Ovary (tissue), 7 donors: ENCODE measurements at regions not wholly inside any gene's neighbourhood (a gene's known extent, or its start where the extent isn't known, plus 50 kb on each side); places are given as distances from the start of the nearest gene placed in this dataset.

ENCODE experiments used
- DNase-seq, 5 donors: peaks; one replicate each; pipeline ENCODE4 v3.0.0-alpha.2; 2019 to 2020
- H3K27ac ChIP-seq, 2 donors: fragments of 200-600 bp; one replicate each; pipeline versions ENCODE4 v1.5.1 to v1.8.0; 2019 to 2022
- H3K27me3 ChIP-seq: fragments of 200-600 bp; one replicate; pipeline ENCODE4 v1.8.0; 2022
- H3K36me3 ChIP-seq: fragments of 200-600 bp; sonication (generic); one replicate; pipeline ENCODE4 v1.5.1; 2019
- H3K4me1 ChIP-seq: one replicate; pipeline ENCODE4 v1.8.1; 2013; ENCODE audit warnings: mild to moderate bottlenecking, moderate library complexity; ENCODE audit not compliant: insufficient read depth
- H3K4me3 ChIP-seq: fragments of 200-600 bp; sonication (generic); one replicate; pipeline ENCODE4 v1.5.1; 2017
- H3K9me3 ChIP-seq, 2 donors: fragments of 200-600 bp in 1 of 2; sonication (generic) in 1 of 2; one replicate each; pipeline versions ENCODE4 v1.5.1 to v1.8.1; 2013 to 2019; ENCODE audit warnings: mild to moderate bottlenecking in 1 of 2, moderate library complexity in 1 of 2
- CTCF ChIP-seq, 3 donors: fragments of 450-650 bp in 2 of 3; fragments of 200-600 bp in 1 of 3; IDR thresholded peaks; one replicate each; pipeline versions ENCODE4 v1.5.1 to v1.8.0; 2016 to 2022; ENCODE audit warnings: antibody characterized with exemption in 3 of 3, mild to moderate bottlenecking in 1 of 3
- EP300 ChIP-seq: sonication (generic); formaldehyde crosslinking; IDR thresholded peaks from one replicate; pipeline ENCODE4 v1.6.1; 2017; ENCODE audit warnings: antibody characterized with exemption
- POLR2A ChIP-seq: fragments of 450-650 bp; IDR thresholded peaks from one replicate; pipeline ENCODE4 v1.6.1; 2017; ENCODE audit warnings: antibody characterized with exemption, mild to moderate bottlenecking, moderate library complexity
- WGBS, 3 donors: extraction: QIAGEN DNeasy Blood & Tissue Kit in 1 of 3; methylation state at CpG; one replicate each; pipeline versions ENCODE4 v1.1.5 to v1.1.7; 2013 to 2017; 5-methylcytosine and 5-hydroxymethylcytosine counted together
- intact Hi-C, 4 donors: fragments of 100-400 bp; cut with DNase I; formaldehyde crosslinking; loops; one replicate each; pipeline versions ENCODE4 v1.11.0 to v1.15.1; 2022 to 2023
- donor health status: DM: no; HTN: no; CAD: no; lungs with moderate emphysema.
- donor health status: DM: no; HTN: no; CAD: no.
- donor health status: Bipolar disorder and iron deficiency.
- donor health status: DM: no; HTN: no; CAD: no.
- donor health status: DM: yes; HTN: yes; CAD: no.

GRCh38 chr5:176743868-176744583 lies 66.3 kb upstream of the UNC5A start:
- DNase-seq: peak in 1 of 5 donors; percentile 13
- H3K36me3 ChIP-seq: no peaks in the 10 kb centered on the region
- intact Hi-C loops: no loop called here
- TF ChIP-seq POLR2A (no peak), CTCF (IDR thresholded peaks at IDR 0.05) (no peak), EP300 (no peak)
- H3K27ac ChIP-seq: no peak overlapping the region
- 37 to 55% (median 44%) methylated on average over 25 of the region's 25 CpGs for WGBS, 3 donors
- peaks cover 2% of the 10 kb centered on the region for H3K4me1 ChIP-seq
- no peaks in the 10 kb centered on the region for H3K9me3 ChIP-seq
- H3K27me3 ChIP-seq: no peaks in the 10 kb centered on the region
- H3K4me3 ChIP-seq: no peak overlapping the region

- 67 to 79% (median 74%) methylated on average over 8 of the region's 8 CpGs for WGBS, 3 donors
Measured at GRCh38 chr5:176744584-176744965, 65.8 kb upstream of the UNC5A start.

GRCh38 chr5:176747670-176748072 lies 62.7 kb upstream of the UNC5A start:
- Histone ChIP-seq H3K4me3 (no peak overlapping the region), H3K4me1 (no peaks in the 10 kb centered on the region), H3K9me3 (no peaks in the 10 kb centered on the region), H3K27me3 (no peaks in the 10 kb centered on the region), H3K36me3 (no peaks in the 10 kb centered on the region), H3K27ac (no peak overlapping the region)
- WGBS, 3 donors: 86 to 92% (median 88%) methylated on average over 5 of the region's 5 CpGs
- TF ChIP-seq POLR2A: no peak
- TF ChIP-seq CTCF (IDR thresholded peaks at IDR 0.05): no peak
- TF ChIP-seq EP300: no peak
- no peak for DNase-seq
- intact Hi-C loops: no loop called here

More at GRCh38 chr5:176744584-176744965, 65.8 kb upstream of the UNC5A start:
- no peaks in the 10 kb centered on the region for H3K36me3 ChIP-seq
- no peaks in the 10 kb centered on the region for H3K27me3 ChIP-seq
- no peaks in the 10 kb centered on the region for H3K9me3 ChIP-seq
- no peak overlapping the region for H3K27ac ChIP-seq
- no peak overlapping the region for H3K4me3 ChIP-seq
- peaks cover 2% of the 10 kb centered on the region for H3K4me1 ChIP-seq
- TF ChIP-seq EP300: no peak
- no peak for TF ChIP-seq POLR2A
- no peak for TF ChIP-seq CTCF (IDR thresholded peaks at IDR 0.05)
- DNase-seq: no peak
- intact Hi-C loops: no loop called here

GRCh38 chr5:176748073-176748966 lies 62.0 kb upstream of the UNC5A start:
- no peak overlapping the region for H3K4me3 ChIP-seq
- no peaks in the 10 kb centered on the region for H3K27me3 ChIP-seq
- DNase-seq: no peak
- no peak overlapping the region for H3K27ac ChIP-seq
- 73 to 81% (median 79%) methylated on average over 24 of the region's 24 CpGs for WGBS, 3 donors
- H3K36me3 ChIP-seq: no peaks in the 10 kb centered on the region
- intact Hi-C loops: no loop called here
- no peaks in the 10 kb centered on the region for H3K9me3 ChIP-seq
- no peaks in the 10 kb centered on the region for H3K4me1 ChIP-seq
- TF ChIP-seq EP300 (no peak), CTCF (IDR thresholded peaks at IDR 0.05) (no peak)
